Uterus (tissue), 3 donors: ENCODE measurements at regions not wholly inside any gene's neighbourhood (a gene's known extent, or its start where the extent isn't known, plus 50 kb on each side); places are given as distances from the start of the nearest gene placed in this dataset.

Experiments
- DNase-seq, 2 donors: peaks; one replicate each; pipeline ENCODE4 v3.0.0-alpha.2; 2019 to 2020
- H3K27ac ChIP-seq, 2 donors: fragments of 200-600 bp; sonication (generic); 1 replicate in 1 of 2; 2 replicates in 1 of 2; pipeline ENCODE4 v1.5.1; 2016 to 2018
- H3K27me3 ChIP-seq, 2 donors: fragments of 200-600 bp; sonication (generic); one replicate each; pipeline ENCODE4 v1.5.1; 2018 to 2019; ENCODE audit warnings: control low read depth in 1 of 2
- H3K36me3 ChIP-seq, 2 donors: fragments of 200-600 bp; sonication (generic); one replicate each; pipeline ENCODE4 v1.5.1; 2019; ENCODE audit warnings: control low read depth in 1 of 2
- H3K4me1 ChIP-seq, 2 donors: fragments of 200-600 bp; sonication (generic); one replicate each; pipeline ENCODE4 v1.5.1; 2018 to 2019; ENCODE audit warnings: control low read depth in 1 of 2
- H3K4me3 ChIP-seq, 2 donors: fragments of 200-600 bp; sonication (generic); 1 replicate in 1 of 2; 2 replicates in 1 of 2; pipeline ENCODE4 v1.5.1; 2018 to 2019; ENCODE audit warnings: mild to moderate bottlenecking in 1 of 2
- H3K9me3 ChIP-seq, 2 donors: fragments of 200-600 bp; sonication (generic); one replicate each; pipeline ENCODE4 v1.5.1; 2019; ENCODE audit warnings: control low read depth in 1 of 2
- CTCF ChIP-seq, 4 experiments: fragments of 200-600 bp in 2 of 4; fragments of 450-650 bp in 2 of 4; sonication (generic) in 2 of 4; IDR thresholded peaks; one replicate each; pipeline ENCODE4 v1.5.1; 2016 to 2019; ENCODE audit warnings: antibody characterized with exemption in 4 of 4, mild to moderate bottlenecking in 2 of 4, moderate library complexity in 1 of 4
- POLR2A ChIP-seq, 2 donors: fragments of 450-650 bp; IDR thresholded peaks; one replicate each; pipeline ENCODE4 v1.6.1; 2016; ENCODE audit warnings: antibody characterized with exemption in 2 of 2, mild to moderate bottlenecking in 1 of 2, moderate library complexity in 1 of 2
- intact Hi-C: fragments of 100-400 bp; cut with DNase I; formaldehyde crosslinking; loops from one replicate; pipeline ENCODE4 v1.15.1; 2023; ENCODE audit warnings: low total_unique reads
- donor health status: DM: yes; HTN: yes; CAD: no.

DNA sequence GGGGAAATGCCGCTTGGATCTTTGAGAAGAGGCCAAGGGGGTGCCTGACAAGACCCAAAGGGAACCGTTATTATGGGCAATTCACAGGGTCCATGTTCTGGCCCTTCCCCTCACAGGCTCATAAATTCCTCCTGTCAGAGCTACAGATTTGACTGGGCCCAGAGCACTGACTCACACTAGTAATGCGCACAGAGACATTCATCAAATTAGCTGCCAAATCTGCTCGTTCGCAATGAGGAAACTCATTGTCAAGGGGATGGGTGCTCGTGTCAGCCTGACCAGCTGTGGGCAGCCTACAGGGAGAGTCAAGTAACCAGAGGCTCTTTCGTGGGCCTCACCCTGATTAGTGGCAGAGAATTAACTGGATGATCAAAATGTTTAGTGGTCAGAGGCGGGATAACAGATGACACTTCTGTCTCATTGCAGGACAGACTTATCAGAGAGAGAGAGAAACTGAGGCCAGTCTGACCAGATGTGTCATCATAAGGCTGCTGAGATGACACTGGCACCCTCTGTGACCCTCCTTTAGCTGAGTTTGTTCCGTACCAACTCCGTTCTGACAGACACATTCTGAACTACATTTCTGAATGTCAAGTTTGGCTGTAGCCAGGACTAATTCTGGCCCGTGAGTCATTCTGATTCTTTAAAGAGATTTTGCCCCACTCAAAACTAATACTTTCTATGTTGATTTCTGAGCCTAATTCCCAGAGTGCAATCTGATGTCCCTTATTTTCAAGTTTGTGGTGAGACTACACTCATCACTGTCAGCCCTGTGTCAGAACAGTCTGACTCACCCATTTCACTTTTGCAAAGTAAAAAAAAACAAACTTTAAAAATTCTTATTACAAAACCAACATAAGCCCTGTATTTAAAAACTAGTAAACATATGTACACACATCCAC, 377.1 kb downstream of the ACTL7B start:
- H3K27me3 ChIP-seq, result no peaks in the 10 kb centered on the region
- TF ChIP-seq POLR2A (IDR thresholded peaks at IDR 0.05) (no peak), CTCF (IDR thresholded peaks at IDR 0.05) (no peak)

DNA sequence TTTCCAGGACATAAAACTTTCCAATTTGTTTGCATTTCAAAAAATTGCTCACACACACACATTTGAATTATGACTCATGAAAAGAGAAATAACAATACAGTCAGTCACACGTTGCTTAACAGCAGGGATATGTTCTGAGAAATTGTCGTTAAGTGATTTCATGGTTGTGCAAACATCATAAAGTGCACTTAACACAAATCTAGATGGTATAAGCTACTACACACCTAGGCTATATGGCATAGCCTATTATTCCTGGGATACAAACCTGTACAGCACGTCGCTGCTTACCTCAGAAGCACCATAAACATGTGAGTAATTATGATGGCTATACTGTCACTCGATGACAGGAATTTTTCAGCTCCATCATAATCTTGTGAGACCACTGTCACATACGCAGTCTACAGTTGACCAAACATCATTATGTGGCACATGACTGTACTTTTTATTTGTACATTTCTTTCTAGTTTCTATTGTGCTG, 378.2 kb downstream of the ACTL7B start:
- Histone ChIP-seq H3K36me3 (no peaks in the 10 kb centered on the region), H3K27ac (no peak overlapping the region), H3K4me3 (no peak overlapping the region), H3K9me3 (no peaks in the 10 kb centered on the region), H3K4me1 (no peaks in the 10 kb centered on the region), H3K27me3 (no peaks in the 10 kb centered on the region)
- intact Hi-C loops, result no loop called here
- no peak for DNase-seq
- TF ChIP-seq CTCF (IDR thresholded peaks at IDR 0.05), result no peak

More for the DNA sequence above, 377.1 kb downstream of the ACTL7B start:
- peak; percentile 39 to 62 for DNase-seq
- Histone ChIP-seq H3K4me1 (no peaks in the 10 kb centered on the region), H3K4me3 (no peak overlapping the region), H3K27ac (peak overlapping the region; percentile 60 to 64), H3K9me3 (no peaks in the 10 kb centered on the region), H3K36me3 (no peaks in the 10 kb centered on the region)
- intact Hi-C loops, result no loop called here

DNA sequence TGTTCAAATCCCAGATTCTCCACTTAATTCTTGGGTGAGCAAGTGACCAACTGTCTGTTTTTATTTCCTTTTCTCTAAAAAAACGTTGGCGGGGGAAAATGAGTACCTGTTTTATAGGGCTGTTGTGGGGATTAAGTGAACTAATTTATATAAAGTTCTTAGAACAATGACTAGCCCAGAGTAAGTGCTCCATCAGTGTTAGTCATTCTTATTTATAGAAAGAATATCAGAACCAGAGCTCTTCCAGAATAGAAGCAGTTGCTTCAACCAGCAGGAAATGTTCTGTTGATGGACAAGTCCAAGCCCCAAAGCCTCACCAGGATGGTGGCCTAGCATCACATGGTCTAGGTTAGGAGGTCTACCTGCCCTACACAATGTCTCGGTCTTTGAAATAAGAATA, 379.2 kb downstream of the ACTL7B start:
- TF ChIP-seq CTCF (IDR thresholded peaks at IDR 0.05) (no peak), POLR2A (IDR thresholded peaks at IDR 0.05) (no peak)
- intact Hi-C loops, result no loop called here

GRCh38 chr9:108475813-108476212, 380.0 kb downstream of the ACTL7B start:
- no peak overlapping the region for H3K4me3 ChIP-seq
- intact Hi-C loops, result no loop called here
- no peaks in the 10 kb centered on the region for H3K4me1 ChIP-seq
- H3K9me3 ChIP-seq, result no peaks in the 10 kb centered on the region
- DNase-seq, result no peak
- H3K36me3 ChIP-seq, result no peaks in the 10 kb centered on the region
- no peaks in the 10 kb centered on the region for H3K27me3 ChIP-seq
- TF ChIP-seq CTCF (IDR thresholded peaks at IDR 0.05) (no peak), POLR2A (IDR thresholded peaks at IDR 0.05) (no peak)
- H3K27ac ChIP-seq, result no peak overlapping the region

More for the DNA sequence above, 379.2 kb downstream of the ACTL7B start:
- Histone ChIP-seq H3K4me1 (no peaks in the 10 kb centered on the region), H3K27me3 (no peaks in the 10 kb centered on the region), H3K9me3 (no peaks in the 10 kb centered on the region), H3K27ac (no peak overlapping the region), H3K36me3 (no peaks in the 10 kb centered on the region), H3K4me3 (no peak overlapping the region)
- DNase-seq, result no peak

DNA sequence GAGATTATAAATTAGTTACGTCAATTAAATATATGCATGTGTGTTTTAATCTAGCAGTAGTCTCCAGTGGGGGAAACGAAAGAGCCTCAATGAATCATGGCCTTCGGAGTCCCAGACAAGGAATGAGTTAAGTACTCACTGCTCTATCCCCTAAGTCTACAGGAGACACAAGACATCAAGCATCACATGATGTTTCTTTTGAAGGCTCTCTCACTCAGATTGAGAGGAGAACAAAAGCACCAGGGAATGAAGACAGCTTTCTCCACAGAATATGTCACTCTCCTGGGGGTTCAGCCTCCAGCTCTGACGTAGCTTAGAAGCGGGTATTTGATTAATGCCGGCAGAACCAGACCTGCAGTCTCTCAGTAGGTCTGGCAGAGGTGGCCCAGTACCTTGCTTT, 381.4 kb downstream of the ACTL7B start:
- TF ChIP-seq POLR2A (IDR thresholded peaks at IDR 0.05), result no peak
- Histone ChIP-seq H3K36me3 (no peaks in the 10 kb centered on the region), H3K27me3 (no peaks in the 10 kb centered on the region), H3K4me1 (no peaks in the 10 kb centered on the region), H3K4me3 (no peak overlapping the region), H3K27ac (peak overlapping the region; percentile 45 to 55), H3K9me3 (no peaks in the 10 kb centered on the region)
- intact Hi-C loops, result no loop called here
- no peak for DNase-seq
